HCT116 (cell line): ENCODE measurements at regions not wholly inside any gene's neighbourhood (a gene's known extent, or its start where the extent isn't known, plus 50 kb on each side); places are given as distances from the start of the nearest gene placed in this dataset.

Experiments
- CBX3 ChIP-seq: IDR thresholded peaks from 2 replicates; pipeline ENCODE4 v1.6.1; 2012; ENCODE audit warnings: low read depth
- CTCF ChIP-seq, 3 experiments: fragments of 200-600 bp in 1 of 3; sonication (generic) in 1 of 3; IDR thresholded peaks in 2 of 3; conservative IDR thresholded peaks in 1 of 3; 2 replicates each; pipeline ENCODE4 v1.5.1; 2012 to 2017; ENCODE audit warnings: low read depth in 2 of 3, low read length in 2 of 3, antibody characterized with exemption in 1 of 3, borderline replicate concordance in 1 of 3, control low read depth in 1 of 3, mild to moderate bottlenecking in 1 of 3, mixed read lengths in 1 of 3, mixed run types in 1 of 3, moderate library complexity in 1 of 3; ENCODE audit not compliant: insufficient read depth in 1 of 3
- EGR1 ChIP-seq: IDR thresholded peaks from 2 replicates; pipeline ENCODE4 v1.6.1; 2012; ENCODE audit warnings: low read depth
- EZH2 ChIP-seq: fragments of 200-600 bp; sonication (generic); IDR thresholded peaks from 2 replicates; pipeline ENCODE4 v1.6.1; 2017; ENCODE audit warnings: antibody characterized with exemption, mixed run types
- EZH2phosphoT487 ChIP-seq: fragments of 200-600 bp; IDR thresholded peaks from 2 replicates; pipeline ENCODE4 v1.6.1; 2018; ENCODE audit warnings: antibody characterized with exemption, borderline replicate concordance
- FOSL1 ChIP-seq: IDR thresholded peaks from 2 replicates; pipeline ENCODE4 v1.6.1; 2012; ENCODE audit warnings: low read depth
- JUND ChIP-seq: IDR thresholded peaks from 2 replicates; pipeline ENCODE4 v1.6.1; 2012
- POLR2A ChIP-seq: IDR thresholded peaks from 2 replicates; pipeline ENCODE4 v1.7.0; 2011; ENCODE audit warnings: borderline replicate concordance; ENCODE audit not compliant: insufficient read depth, insufficient read length; ENCODE audit errors: extremely low read depth
- POLR2AphosphoS5 ChIP-seq: IDR thresholded peaks from 2 replicates; pipeline ENCODE4 v1.6.1; 2011; ENCODE audit warnings: mild to moderate bottlenecking, low read depth, low read length, moderate library complexity
- RAD21 ChIP-seq: IDR thresholded peaks from 2 replicates; pipeline ENCODE4 v1.6.1; 2012; ENCODE audit warnings: low read depth, mild to moderate bottlenecking
- ZFX ChIP-seq: fragments of 450-650 bp; IDR thresholded peaks from 2 replicates; pipeline ENCODE4 v1.6.1; 2017
- ZNF274 ChIP-seq: fragments of 200-500 bp; sonication (Bioruptor generic); IDR thresholded peaks from 2 replicates; pipeline ENCODE4 v1.6.1; 2014; ENCODE audit warnings: mild to moderate bottlenecking, low read depth, low read length, inconsistent platforms
- TF ChIP-seq, protein P1 (sequence below): IDR thresholded peaks from 2 replicates; pipeline ENCODE4 v1.6.1; 2011; ENCODE audit warnings: mild to moderate bottlenecking, low read length, moderate library complexity; ENCODE audit not compliant: insufficient replicate concordance; ENCODE audit errors: extremely low read depth
- TF ChIP-seq, protein P2 (sequence below): IDR thresholded peaks from 2 replicates; pipeline ENCODE4 v1.6.1; 2012; ENCODE audit warnings: low read depth

GRCh38 chr20:48209102-48209501 lies 423.8 kb upstream of the SULF2 start:
- TF ChIP-seq, protein P1, sequence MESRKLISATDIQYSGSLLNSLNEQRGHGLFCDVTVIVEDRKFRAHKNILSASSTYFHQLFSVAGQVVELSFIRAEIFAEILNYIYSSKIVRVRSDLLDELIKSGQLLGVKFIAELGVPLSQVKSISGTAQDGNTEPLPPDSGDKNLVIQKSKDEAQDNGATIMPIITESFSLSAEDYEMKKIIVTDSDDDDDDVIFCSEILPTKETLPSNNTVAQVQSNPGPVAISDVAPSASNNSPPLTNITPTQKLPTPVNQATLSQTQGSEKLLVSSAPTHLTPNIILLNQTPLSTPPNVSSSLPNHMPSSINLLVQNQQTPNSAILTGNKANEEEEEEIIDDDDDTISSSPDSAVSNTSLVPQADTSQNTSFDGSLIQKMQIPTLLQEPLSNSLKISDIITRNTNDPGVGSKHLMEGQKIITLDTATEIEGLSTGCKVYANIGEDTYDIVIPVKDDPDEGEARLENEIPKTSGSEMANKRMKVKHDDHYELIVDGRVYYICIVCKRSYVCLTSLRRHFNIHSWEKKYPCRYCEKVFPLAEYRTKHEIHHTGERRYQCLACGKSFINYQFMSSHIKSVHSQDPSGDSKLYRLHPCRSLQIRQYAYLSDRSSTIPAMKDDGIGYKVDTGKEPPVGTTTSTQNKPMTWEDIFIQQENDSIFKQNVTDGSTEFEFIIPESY = no peak
- TF ChIP-seq CTCF (IDR thresholded peaks at IDR 0.05 in 2 of 3, conservative IDR thresholded peaks at IDR 0.05 in 1 of 3; ENCODE audit: borderline replicate concordance in 1 of 3, insufficient read depth in 1 of 3, low read depth in 2 of 3, low read length in 2 of 3) = no peak
- TF ChIP-seq ZFX = no peak
- no peak for TF ChIP-seq CBX3
- TF ChIP-seq RAD21 = no peak
- no peak for TF ChIP-seq POLR2A
- TF ChIP-seq ZNF274 = no peak
- TF ChIP-seq JUND = no peak
- no peak for TF ChIP-seq EZH2phosphoT487
- no peak for TF ChIP-seq EGR1
- no peak for TF ChIP-seq EZH2
- TF ChIP-seq FOSL1 = no peak
- TF ChIP-seq, protein P2, sequence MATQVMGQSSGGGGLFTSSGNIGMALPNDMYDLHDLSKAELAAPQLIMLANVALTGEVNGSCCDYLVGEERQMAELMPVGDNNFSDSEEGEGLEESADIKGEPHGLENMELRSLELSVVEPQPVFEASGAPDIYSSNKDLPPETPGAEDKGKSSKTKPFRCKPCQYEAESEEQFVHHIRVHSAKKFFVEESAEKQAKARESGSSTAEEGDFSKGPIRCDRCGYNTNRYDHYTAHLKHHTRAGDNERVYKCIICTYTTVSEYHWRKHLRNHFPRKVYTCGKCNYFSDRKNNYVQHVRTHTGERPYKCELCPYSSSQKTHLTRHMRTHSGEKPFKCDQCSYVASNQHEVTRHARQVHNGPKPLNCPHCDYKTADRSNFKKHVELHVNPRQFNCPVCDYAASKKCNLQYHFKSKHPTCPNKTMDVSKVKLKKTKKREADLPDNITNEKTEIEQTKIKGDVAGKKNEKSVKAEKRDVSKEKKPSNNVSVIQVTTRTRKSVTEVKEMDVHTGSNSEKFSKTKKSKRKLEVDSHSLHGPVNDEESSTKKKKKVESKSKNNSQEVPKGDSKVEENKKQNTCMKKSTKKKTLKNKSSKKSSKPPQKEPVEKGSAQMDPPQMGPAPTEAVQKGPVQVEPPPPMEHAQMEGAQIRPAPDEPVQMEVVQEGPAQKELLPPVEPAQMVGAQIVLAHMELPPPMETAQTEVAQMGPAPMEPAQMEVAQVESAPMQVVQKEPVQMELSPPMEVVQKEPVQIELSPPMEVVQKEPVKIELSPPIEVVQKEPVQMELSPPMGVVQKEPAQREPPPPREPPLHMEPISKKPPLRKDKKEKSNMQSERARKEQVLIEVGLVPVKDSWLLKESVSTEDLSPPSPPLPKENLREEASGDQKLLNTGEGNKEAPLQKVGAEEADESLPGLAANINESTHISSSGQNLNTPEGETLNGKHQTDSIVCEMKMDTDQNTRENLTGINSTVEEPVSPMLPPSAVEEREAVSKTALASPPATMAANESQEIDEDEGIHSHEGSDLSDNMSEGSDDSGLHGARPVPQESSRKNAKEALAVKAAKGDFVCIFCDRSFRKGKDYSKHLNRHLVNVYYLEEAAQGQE = no peak
- no peak for TF ChIP-seq POLR2AphosphoS5
